Activated T-cell treated with anti-CD3 and anti-CD28 coated beads, Interleukin-2, amount 50 U/mL, for 1 hour (primary cell): ENCODE measurements at regions not wholly inside any gene's neighbourhood (a gene's known extent, or its start where the extent isn't known, plus 50 kb on each side); places are given as distances from the start of the nearest gene placed in this dataset.

ENCODE experiments used
- DNase-seq: peaks from one replicate; pipeline ENCODE4 v3.0.0-alpha.2; 2020

GRCh38 chr3:70840106-70840870, 527.9 kb upstream of the MDFIC2 start:
- no peak for DNase-seq

GRCh38 chr3:70833239-70833960, 521.0 kb upstream of the MDFIC2 start:
- DNase-seq, result no peak

- DNase-seq, result no peak
These were observed 520.4 kb upstream of the MDFIC2 start for GRCh38 chr3:70832834-70833205.

GRCh38 chr3:70832089-70832833, 519.8 kb upstream of the MDFIC2 start:
- no peak for DNase-seq

GRCh38 chr3:70829092-70829491, 516.7 kb upstream of the MDFIC2 start:
- no peak for DNase-seq

GRCh38 chr3:70824773-70825172, 512.3 kb upstream of the MDFIC2 start:
- DNase-seq, result no peak

GRCh38 chr3:70824078-70824477, 511.6 kb upstream of the MDFIC2 start:
- no peak for DNase-seq

GRCh38 chr3:70823622-70824021, 511.2 kb upstream of the MDFIC2 start:
- no peak for DNase-seq

GRCh38 chr3:70822669-70823068, 510.2 kb upstream of the MDFIC2 start:
- no peak for DNase-seq

GRCh38 chr3:70821602-70822001, 509.2 kb upstream of the MDFIC2 start:
- no peak for DNase-seq

- no peak for DNase-seq
These were observed 508.0 kb upstream of the MDFIC2 start for GRCh38 chr3:70820397-70820796.

- no peak for DNase-seq
These were observed 505.7 kb upstream of the MDFIC2 start for GRCh38 chr3:70818145-70818544.

- DNase-seq, result no peak
These were observed 503.9 kb upstream of the MDFIC2 start for GRCh38 chr3:70816346-70816745.

GRCh38 chr3:70815817-70816216, 503.4 kb upstream of the MDFIC2 start:
- no peak for DNase-seq

- no peak for DNase-seq
These were observed 500.9 kb upstream of the MDFIC2 start for GRCh38 chr3:70813311-70813710.

GRCh38 chr3:70811880-70812279, 499.4 kb upstream of the MDFIC2 start:
- no peak for DNase-seq

GRCh38 chr3:70808881-70809280, 496.4 kb upstream of the MDFIC2 start:
- no peak for DNase-seq

GRCh38 chr3:70806556-70806955, 494.1 kb upstream of the MDFIC2 start:
- DNase-seq, result no peak

GRCh38 chr3:70806021-70806420, 493.6 kb upstream of the MDFIC2 start:
- DNase-seq, result no peak

- DNase-seq, result no peak
These were observed 492.8 kb upstream of the MDFIC2 start for GRCh38 chr3:70805061-70805889.

GRCh38 chr3:70803891-70804290, 491.5 kb upstream of the MDFIC2 start:
- DNase-seq, result no peak

GRCh38 chr3:70803319-70803718, 490.9 kb upstream of the MDFIC2 start:
- no peak for DNase-seq

GRCh38 chr3:70800951-70801350, 488.5 kb upstream of the MDFIC2 start:
- DNase-seq, result no peak
